CD4-positive, alpha-beta T cell (primary cell): ENCODE measurements at regions not wholly inside any gene's neighbourhood (a gene's known extent, or its start where the extent isn't known, plus 50 kb on each side); places are given as distances from the start of the nearest gene placed in this dataset.

Experiments
- ATAC-seq: fragments of 200-7000 bp; cut with Tn5 transposase; one replicate; pipeline ENCODE4 v1.10.0; 2022; ENCODE audit warnings: mild to moderate bottlenecking; ENCODE audit not compliant: poor library complexity
- CTCF ChIA-PET: fragments of 350-600 bp; sonication (Branson Sonifier 250); formaldehyde crosslinking; loops from one replicate; lab custom pipeline; 2021; ENCODE audit warnings: antibody characterized with exemption, inconsistent platforms; lab: Charles Lee
- POLR2A ChIA-PET: fragments of 350-600 bp; sonication (Branson Sonifier 250); formaldehyde crosslinking; loops from one replicate; lab custom pipeline; 2021; ENCODE audit warnings: antibody characterized with exemption, inconsistent platforms; lab: Charles Lee
- DNase-seq, 14 experiments: peaks; one replicate each; pipeline ENCODE4 v3.0.0-alpha.2; 2013 to 2020; ENCODE audit warnings: mixed read lengths in 2 of 14
- H3K27ac ChIP-seq, 2 donors: one replicate each; pipeline versions ENCODE4 v1.5.1 to v1.7.0; 2013; ENCODE audit warnings: low read length in 2 of 2, low read depth in 1 of 2, mild to moderate bottlenecking in 1 of 2
- H3K27me3 ChIP-seq, 2 experiments: 1 replicate in 1 of 2; 2 replicates in 1 of 2; pipeline versions ENCODE4 v1.6.1 to v1.7.0; 2013; ENCODE audit warnings: low read length in 2 of 2, control low read depth in 1 of 2, mild to moderate bottlenecking in 1 of 2, moderate library complexity in 1 of 2; ENCODE audit not compliant: insufficient read depth in 2 of 2, control insufficient read depth in 1 of 2
- H3K36me3 ChIP-seq: one replicate; pipeline ENCODE4 v1.6.1; 2013; ENCODE audit warnings: low read length, control low read depth; ENCODE audit not compliant: insufficient read depth
- H3K4me1 ChIP-seq: one replicate; pipeline ENCODE4 v1.6.1; 2013; ENCODE audit warnings: low read length, control low read depth; ENCODE audit not compliant: insufficient read depth
- H3K4me3 ChIP-seq: one replicate; pipeline ENCODE4 v1.5.1; 2013; ENCODE audit warnings: mild to moderate bottlenecking, low read length, moderate library complexity
- H3K9me3 ChIP-seq, 2 experiments: 1 replicate in 1 of 2; 2 replicates in 1 of 2; pipeline versions ENCODE4 v1.6.1 to v1.7.0; 2013; ENCODE audit warnings: low read length in 2 of 2, mild to moderate bottlenecking in 2 of 2, control low read depth in 1 of 2, moderate library complexity in 1 of 2; ENCODE audit not compliant: control insufficient read depth in 1 of 2, insufficient read depth in 1 of 2
- H3K27ac Mint-ChIP-seq: one replicate; pipeline ENCODE4 v1.8.0; 2020; ENCODE audit warnings: mixed read lengths
- H3K27me3 Mint-ChIP-seq: one replicate; pipeline ENCODE4 v1.8.0; 2021; ENCODE audit warnings: mixed read lengths
- H3K36me3 Mint-ChIP-seq: one replicate; pipeline ENCODE4 v1.8.0; 2021; ENCODE audit warnings: low read depth, mixed read lengths
- H3K4me1 Mint-ChIP-seq: one replicate; pipeline ENCODE4 v1.8.0; 2021; ENCODE audit warnings: low read depth, mixed read lengths
- H3K4me3 Mint-ChIP-seq: one replicate; pipeline ENCODE4 v1.8.0; 2020; ENCODE audit warnings: mild to moderate bottlenecking, mixed read lengths
- H3K9me3 Mint-ChIP-seq: one replicate; pipeline ENCODE4 v1.8.0; 2020; ENCODE audit warnings: mixed read lengths
- intact Hi-C, 2 experiments: fragments of 100-400 bp; cut with DNase I in 1 of 2; cut with micrococcal nuclease in 1 of 2; formaldehyde crosslinking; loops; one replicate each; pipeline versions ENCODE4 v1.15.1 to v1.9.0; 2023 to 2025; cut with DNase I, micrococcal nuclease
- TF ChIP-seq, protein P1 (sequence below): fragments of 200-600 bp; IDR thresholded peaks from one replicate; pipeline ENCODE4 v1.8.0; 2022; ENCODE audit warnings: antibody characterized with exemption, mild to moderate bottlenecking

DNA sequence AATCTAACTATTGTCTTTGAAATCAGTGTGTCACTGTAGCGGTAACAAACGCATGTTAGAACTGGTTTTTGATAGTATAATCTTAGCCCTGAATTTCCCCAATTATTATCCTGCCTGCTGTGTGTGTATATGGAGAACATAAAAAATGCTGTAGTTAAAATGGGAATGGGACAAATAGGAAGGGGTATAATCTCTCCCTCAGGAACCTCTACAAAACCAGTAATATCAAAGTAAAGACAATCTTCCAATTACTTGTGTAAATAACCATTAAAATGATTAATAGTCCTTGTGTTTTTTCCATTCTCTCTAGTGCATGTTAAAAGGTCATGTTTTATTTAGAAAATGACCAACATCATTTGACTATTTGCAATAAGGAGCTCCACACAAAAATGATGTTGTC lies 200.1 kb upstream of the TMTC1 start:
- Mint-ChIP-seq H3K4me3 (no peak overlapping the region), H3K36me3 (no peaks in the 10 kb centered on the region), H3K27ac (no peak overlapping the region), H3K9me3 (peaks cover 3% of the 10 kb centered on the region), H3K27me3 (no peaks in the 10 kb centered on the region), H3K4me1 (no peaks in the 10 kb centered on the region)
- Histone ChIP-seq H3K27ac (no peak overlapping the region), H3K4me3 (no peak overlapping the region), H3K36me3 (no peaks in the 10 kb centered on the region), H3K9me3 (peaks cover 0 to 4% of the 10 kb centered on the region in 2 experiments), H3K27me3 (no peaks in the 10 kb centered on the region), H3K4me1 (no peaks in the 10 kb centered on the region)
- DNase-seq (no peak), ATAC-seq (no peak)
- ChIA-PET POLR2A (no interaction called here), CTCF (no interaction called here)
- intact Hi-C loops = no loop called here
- TF ChIP-seq, protein P1, sequence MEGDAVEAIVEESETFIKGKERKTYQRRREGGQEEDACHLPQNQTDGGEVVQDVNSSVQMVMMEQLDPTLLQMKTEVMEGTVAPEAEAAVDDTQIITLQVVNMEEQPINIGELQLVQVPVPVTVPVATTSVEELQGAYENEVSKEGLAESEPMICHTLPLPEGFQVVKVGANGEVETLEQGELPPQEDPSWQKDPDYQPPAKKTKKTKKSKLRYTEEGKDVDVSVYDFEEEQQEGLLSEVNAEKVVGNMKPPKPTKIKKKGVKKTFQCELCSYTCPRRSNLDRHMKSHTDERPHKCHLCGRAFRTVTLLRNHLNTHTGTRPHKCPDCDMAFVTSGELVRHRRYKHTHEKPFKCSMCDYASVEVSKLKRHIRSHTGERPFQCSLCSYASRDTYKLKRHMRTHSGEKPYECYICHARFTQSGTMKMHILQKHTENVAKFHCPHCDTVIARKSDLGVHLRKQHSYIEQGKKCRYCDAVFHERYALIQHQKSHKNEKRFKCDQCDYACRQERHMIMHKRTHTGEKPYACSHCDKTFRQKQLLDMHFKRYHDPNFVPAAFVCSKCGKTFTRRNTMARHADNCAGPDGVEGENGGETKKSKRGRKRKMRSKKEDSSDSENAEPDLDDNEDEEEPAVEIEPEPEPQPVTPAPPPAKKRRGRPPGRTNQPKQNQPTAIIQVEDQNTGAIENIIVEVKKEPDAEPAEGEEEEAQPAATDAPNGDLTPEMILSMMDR = no peak

DNA sequence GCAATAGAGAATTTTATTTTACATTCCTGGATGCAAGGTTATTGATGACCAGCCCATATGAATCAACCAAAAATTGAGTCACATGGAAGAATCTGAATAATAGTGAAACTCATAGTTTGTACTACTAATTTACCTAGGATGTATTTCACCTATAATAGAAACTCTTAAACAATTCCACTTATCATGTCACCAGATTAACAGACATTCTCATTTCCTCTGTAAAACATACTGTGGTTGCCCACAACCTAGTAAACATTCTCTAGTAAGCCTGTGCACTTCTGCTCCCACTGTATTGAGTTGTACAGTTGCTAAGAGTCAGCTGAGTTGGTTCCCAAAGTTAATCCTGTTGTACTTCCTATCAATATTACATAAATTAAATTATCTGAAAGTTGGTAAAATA lies 196.6 kb upstream of the TMTC1 start:
- H3K4me1 Mint-ChIP-seq = no peaks in the 10 kb centered on the region
- Histone ChIP-seq H3K4me1 (no peaks in the 10 kb centered on the region), H3K27ac (no peak overlapping the region), H3K27me3 (no peaks in the 10 kb centered on the region), H3K4me3 (no peak overlapping the region), H3K9me3 (no peaks in the 10 kb centered on the region), H3K36me3 (no peaks in the 10 kb centered on the region)
- H3K27ac Mint-ChIP-seq = no peak overlapping the region
- CTCF ChIA-PET = no interaction called here
- no peaks in the 10 kb centered on the region for H3K36me3 Mint-ChIP-seq
- POLR2A ChIA-PET = no interaction called here
- DNase-seq (no peak), ATAC-seq (no peak)
- no peaks in the 10 kb centered on the region for H3K27me3 Mint-ChIP-seq
- peaks cover 3% of the 10 kb centered on the region for H3K9me3 Mint-ChIP-seq
- no peak overlapping the region for H3K4me3 Mint-ChIP-seq
- intact Hi-C loops = no loop called here
- TF ChIP-seq, protein P1 = no peak

DNA sequence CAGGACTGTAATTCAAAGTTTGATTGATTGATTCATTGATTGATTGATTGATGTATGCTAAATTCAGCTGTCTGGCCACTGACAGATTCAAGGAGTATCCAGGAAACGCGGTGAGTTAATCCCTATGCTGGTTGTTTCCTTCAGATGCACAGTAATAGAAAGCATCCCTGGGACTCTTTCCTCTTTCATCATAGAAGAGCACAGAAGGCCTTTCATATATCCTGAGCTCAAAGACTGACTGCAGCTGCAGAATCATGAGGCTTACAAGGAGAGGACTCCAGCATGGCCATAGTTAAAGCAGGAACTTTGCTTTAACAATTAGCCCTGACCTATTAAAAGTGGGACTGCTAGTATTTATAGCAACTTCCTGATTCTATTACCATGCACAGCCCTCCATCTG lies 187.7 kb upstream of the TMTC1 start:
- Histone ChIP-seq H3K36me3 (no peaks in the 10 kb centered on the region), H3K4me1 (no peaks in the 10 kb centered on the region), H3K27me3 (no peaks in the 10 kb centered on the region), H3K4me3 (no peak overlapping the region), H3K27ac (no peak overlapping the region), H3K9me3 (no peaks in the 10 kb centered on the region)
- TF ChIP-seq, protein P1 = no peak
- peaks cover 3% of the 10 kb centered on the region for H3K9me3 Mint-ChIP-seq
- no peak for DNase-seq
- no peak overlapping the region for H3K4me3 Mint-ChIP-seq
- ChIA-PET CTCF (no interaction called here), POLR2A (no interaction called here)
- no peaks in the 10 kb centered on the region for H3K27me3 Mint-ChIP-seq
- no peaks in the 10 kb centered on the region for H3K4me1 Mint-ChIP-seq
- intact Hi-C loops = no loop called here
- ATAC-seq = no peak
- H3K27ac Mint-ChIP-seq = no peak overlapping the region
- H3K36me3 Mint-ChIP-seq = no peaks in the 10 kb centered on the region
